ENCODE measurements at regions not wholly inside any gene's neighbourhood (a gene's known extent, or its start where the extent isn't known, plus 50 kb on each side); places are given as distances from the start of the nearest gene placed in this dataset.
"Not testable (repeated sequence)": the region's sequence is repeated elsewhere in the genome, so short reads cannot be mapped to it uniquely, and the experiment has no call there.

- no peak for DNase-seq (ENCODE audit: low spot score)
These were observed 116.6 kb downstream of the QRSL1 start for GRCh38 chr6:106745824-106746582.

- DNase-seq (ENCODE audit: low spot score), result no peak
These were observed 115.9 kb downstream of the QRSL1 start for GRCh38 chr6:106745197-106745770.

GRCh38 chr6:106744781-106745180 lies 115.4 kb downstream of the QRSL1 start:
- DNase-seq (ENCODE audit: low spot score), result no peak

GRCh38 chr6:106744029-106744428 lies 114.7 kb downstream of the QRSL1 start:
- DNase-seq (ENCODE audit: low spot score), result not testable (repeated sequence)

- DNase-seq (ENCODE audit: low spot score), result no peak
These were observed 114.2 kb downstream of the QRSL1 start for GRCh38 chr6:106743612-106744011.

GRCh38 chr6:106740287-106740686 lies 110.9 kb downstream of the QRSL1 start:
- no peak for DNase-seq (ENCODE audit: low spot score)

- no peak for DNase-seq (ENCODE audit: low spot score)
These were observed 110.0 kb downstream of the QRSL1 start for GRCh38 chr6:106739387-106739786.

GRCh38 chr6:106736502-106736901 lies 107.1 kb downstream of the QRSL1 start:
- no peak for DNase-seq (ENCODE audit: low spot score)

- DNase-seq (ENCODE audit: low spot score), result no peak
These were observed 106.5 kb downstream of the QRSL1 start for GRCh38 chr6:106735828-106736227.

GRCh38 chr6:106735136-106735633 lies 105.8 kb downstream of the QRSL1 start:
- no peak for DNase-seq (ENCODE audit: low spot score)

GRCh38 chr6:106733386-106733785 lies 104.0 kb downstream of the QRSL1 start:
- DNase-seq (ENCODE audit: low spot score), result no peak

GRCh38 chr6:106732376-106732940 lies 103.1 kb downstream of the QRSL1 start:
- DNase-seq (ENCODE audit: low spot score), result no peak

- no peak for DNase-seq (ENCODE audit: low spot score)
These were observed 102.4 kb downstream of the QRSL1 start for GRCh38 chr6:106731843-106732160.

- no peak for DNase-seq (ENCODE audit: low spot score)
These were observed 101.9 kb downstream of the QRSL1 start for GRCh38 chr6:106731144-106731842.

- no peak for DNase-seq (ENCODE audit: low spot score)
These were observed 101.3 kb downstream of the QRSL1 start for GRCh38 chr6:106730718-106731117.

GRCh38 chr6:106730264-106730663 lies 100.9 kb downstream of the QRSL1 start:
- DNase-seq (ENCODE audit: low spot score), result no peak

GRCh38 chr6:106729841-106730240 lies 100.5 kb downstream of the QRSL1 start:
- no peak for DNase-seq (ENCODE audit: low spot score)

GRCh38 chr6:106728296-106728870 lies 99.0 kb downstream of the QRSL1 start:
- no peak for DNase-seq (ENCODE audit: low spot score)

- DNase-seq (ENCODE audit: low spot score), result no peak
These were observed 98.2 kb downstream of the QRSL1 start for GRCh38 chr6:106727480-106728149.

- DNase-seq (ENCODE audit: low spot score), result no peak
These were observed 95.5 kb downstream of the QRSL1 start for GRCh38 chr6:106724848-106725247.

GRCh38 chr6:106724337-106724736 lies 95.0 kb downstream of the QRSL1 start:
- DNase-seq (ENCODE audit: low spot score), result no peak

- DNase-seq (ENCODE audit: low spot score), result not testable (repeated sequence)
These were observed 94.0 kb downstream of the QRSL1 start for GRCh38 chr6:106723419-106723818.
